ENCODE measurements at regions not wholly inside any gene's neighbourhood (a gene's known extent, or its start where the extent isn't known, plus 50 kb on each side); places are given as distances from the start of the nearest gene placed in this dataset.

GRCh38 chr6:147716434-147716833 is 207.9 kb downstream of the SAMD5 start:
- H3K36me3 ChIP-seq (ENCODE audit: control insufficient read depth, insufficient read depth, low read length): no peaks in the 10 kb centered on the region
- ChIA-PET POLR2A (ENCODE audit: unreplicated experiment) (no interaction called here), CTCF (no interaction called here)
- no peak overlapping the region for H3K14ac ChIP-seq (replicated peaks; ENCODE audit: low read depth, low read length)
- no peaks in the 10 kb centered on the region; the same call in none of the 2 replicates for H3K27me3 ChIP-seq (ENCODE audit: control insufficient read depth, insufficient read depth, low read length)
- 80% methylated on average over 1 of the region's 4 CpGs; no CpG with 5 or more reads in 1 of the 2 experiments for WGBS, 2 experiments (ENCODE audit: extremely low coverage in 2 of 2, insufficient read length in 1 of 2)
- H3K56ac ChIP-seq (ENCODE audit: extremely low read depth, insufficient read depth, low read length): no peak overlapping the region
- TF ChIP-seq SMC3 (IDR thresholded peaks at IDR 0.05; ENCODE audit: low read depth, low read length) (no peak), RAD21 (IDR thresholded peaks at IDR 0.05; ENCODE audit: low read length) (no peak), CEBPB (IDR thresholded peaks at IDR 0.05; ENCODE audit: low read depth, low read length) (no peak), NFE2L2 (IDR thresholded peaks at IDR 0.05; ENCODE audit: low read depth, low read length) (no peak)
- TF ChIP-seq, protein P1, sequence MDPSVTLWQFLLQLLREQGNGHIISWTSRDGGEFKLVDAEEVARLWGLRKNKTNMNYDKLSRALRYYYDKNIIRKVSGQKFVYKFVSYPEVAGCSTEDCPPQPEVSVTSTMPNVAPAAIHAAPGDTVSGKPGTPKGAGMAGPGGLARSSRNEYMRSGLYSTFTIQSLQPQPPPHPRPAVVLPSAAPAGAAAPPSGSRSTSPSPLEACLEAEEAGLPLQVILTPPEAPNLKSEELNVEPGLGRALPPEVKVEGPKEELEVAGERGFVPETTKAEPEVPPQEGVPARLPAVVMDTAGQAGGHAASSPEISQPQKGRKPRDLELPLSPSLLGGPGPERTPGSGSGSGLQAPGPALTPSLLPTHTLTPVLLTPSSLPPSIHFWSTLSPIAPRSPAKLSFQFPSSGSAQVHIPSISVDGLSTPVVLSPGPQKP (IDR thresholded peaks at IDR 0.05; ENCODE audit: borderline replicate concordance, low read depth, low read length): no peak
- no peaks in the 10 kb centered on the region for H3K4me1 ChIP-seq (ENCODE audit: control insufficient read depth, insufficient read depth, low read length)
- no peaks in the 10 kb centered on the region for H3K79me1 ChIP-seq (ENCODE audit: low read depth in 1 of 2, low read length in 2 of 2)
- H4K8ac ChIP-seq (ENCODE audit: low read depth in 2 of 2, low read length in 2 of 2): no peak overlapping the region
- no peaks in the 10 kb centered on the region for H3K9me3 ChIP-seq (ENCODE audit: control insufficient read depth, insufficient read depth, low read length)
- dilution Hi-C loops (cut with HindIII; ENCODE audit: low sequenced_read_pairs, unreplicated experiment) (no loop called here), in situ Hi-C loops (cut with MboI; ENCODE audit: low sequenced_read_pairs) (no loop called here), intact Hi-C loops (cut with micrococcal nuclease) (no loop called here)
- H2AK9ac ChIP-seq (replicated peaks; ENCODE audit: low read depth, low read length, poor library complexity): no peak overlapping the region
- H2BK120ac ChIP-seq (ENCODE audit: low read depth, low read length): no peak overlapping the region
- H3K9me1 ChIP-seq (ENCODE audit: insufficient read depth, low read length): no peaks in the 10 kb centered on the region
- no peak overlapping the region for H2AFZ ChIP-seq (replicated peaks; ENCODE audit: low read length, poor library complexity)
- H3K18ac ChIP-seq (ENCODE audit: low read depth, low read length): no peak overlapping the region
- H2BK5ac ChIP-seq (ENCODE audit: low read depth, low read length, poor library complexity, severe bottlenecking): no peak overlapping the region
- H4K20me1 ChIP-seq (ENCODE audit: insufficient read depth, low read length): no peaks in the 10 kb centered on the region
- no peak overlapping the region for H3K4me3 ChIP-seq (ENCODE audit: insufficient read depth, low read depth, low read length)
- DNase-seq (no peak), ATAC-seq (ENCODE audit: low read depth) (no peak)
- no peak overlapping the region for H4K5ac ChIP-seq (ENCODE audit: low read depth, low read length)
- H4K91ac ChIP-seq (ENCODE audit: insufficient read depth, low read depth, low read length): no peak overlapping the region
- no peak overlapping the region for H3K23ac ChIP-seq (ENCODE audit: low read depth, low read length)
- no peak overlapping the region for H3K9ac ChIP-seq (ENCODE audit: low read depth, low read length)
- no peak overlapping the region for H2BK15ac ChIP-seq (ENCODE audit: low read depth, low read length)
- no peak overlapping the region for H3K4ac ChIP-seq (ENCODE audit: low read depth, low read length)
- H3K27ac ChIP-seq (ENCODE audit: insufficient read depth, low read length): no peak overlapping the region
- H2AK5ac ChIP-seq (ENCODE audit: low read depth, low read length): no peak overlapping the region
- H3K4me2 ChIP-seq (ENCODE audit: low read depth, low read length): no peak overlapping the region
- no peak overlapping the region for H2BK20ac ChIP-seq (ENCODE audit: low read depth, low read length)
- no TSS peak for BruUV-seq (replicated peaks)

Measured in IMR-90 (cell line).